ENCODE measurements at regions not wholly inside any gene's neighbourhood (a gene's known extent, or its start where the extent isn't known, plus 50 kb on each side); places are given as distances from the start of the nearest gene placed in this dataset.

- intact Hi-C loops (cut with DNase I) = no loop called here
These were observed 100.0 kb upstream of the EDEM3 start for GRCh38 chr1:184854496-184855140.

DNA sequence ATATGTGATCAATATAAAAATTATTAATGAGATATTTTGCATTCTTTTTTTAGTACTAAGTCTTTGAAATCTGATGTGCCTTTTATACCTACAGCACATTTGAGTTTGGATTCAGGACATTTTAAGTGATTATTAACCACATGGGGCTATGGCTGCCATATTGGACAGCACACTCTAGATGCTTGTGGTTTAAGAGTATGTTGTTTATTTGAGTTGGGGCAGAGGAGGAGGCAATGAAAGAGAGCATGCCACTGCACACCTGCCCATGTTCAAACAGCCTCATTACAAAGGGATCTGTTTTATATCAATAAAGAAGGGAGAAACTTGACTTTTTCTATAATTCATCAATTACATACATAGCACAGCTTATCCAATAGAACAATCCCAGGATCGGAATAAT, 99.4 kb upstream of the EDEM3 start:
- intact Hi-C loops (cut with DNase I) = no loop called here
- peaks cover 7 to 17% of the 10 kb centered on the region in 2 donors for H3K4me1 ChIP-seq
- H3K27me3 ChIP-seq = no peaks in the 10 kb centered on the region
- no peak overlapping the region for H3K4me3 ChIP-seq
- no peaks in the 10 kb centered on the region for H3K9me3 ChIP-seq
- H3K36me3 ChIP-seq = peaks cover 0 to 11% of the 10 kb centered on the region in 2 donors
- H3K27ac ChIP-seq = peak overlapping the region; percentile 40 to 52
- DNase-seq (ENCODE audit: low spot score in 2 of 2) = no peak
- TF ChIP-seq, protein P1, sequence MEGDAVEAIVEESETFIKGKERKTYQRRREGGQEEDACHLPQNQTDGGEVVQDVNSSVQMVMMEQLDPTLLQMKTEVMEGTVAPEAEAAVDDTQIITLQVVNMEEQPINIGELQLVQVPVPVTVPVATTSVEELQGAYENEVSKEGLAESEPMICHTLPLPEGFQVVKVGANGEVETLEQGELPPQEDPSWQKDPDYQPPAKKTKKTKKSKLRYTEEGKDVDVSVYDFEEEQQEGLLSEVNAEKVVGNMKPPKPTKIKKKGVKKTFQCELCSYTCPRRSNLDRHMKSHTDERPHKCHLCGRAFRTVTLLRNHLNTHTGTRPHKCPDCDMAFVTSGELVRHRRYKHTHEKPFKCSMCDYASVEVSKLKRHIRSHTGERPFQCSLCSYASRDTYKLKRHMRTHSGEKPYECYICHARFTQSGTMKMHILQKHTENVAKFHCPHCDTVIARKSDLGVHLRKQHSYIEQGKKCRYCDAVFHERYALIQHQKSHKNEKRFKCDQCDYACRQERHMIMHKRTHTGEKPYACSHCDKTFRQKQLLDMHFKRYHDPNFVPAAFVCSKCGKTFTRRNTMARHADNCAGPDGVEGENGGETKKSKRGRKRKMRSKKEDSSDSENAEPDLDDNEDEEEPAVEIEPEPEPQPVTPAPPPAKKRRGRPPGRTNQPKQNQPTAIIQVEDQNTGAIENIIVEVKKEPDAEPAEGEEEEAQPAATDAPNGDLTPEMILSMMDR (IDR thresholded peaks at IDR 0.05) = no peak

More at GRCh38 chr1:184854496-184855140, 100.0 kb upstream of the EDEM3 start:
- H3K4me3 ChIP-seq = no peak overlapping the region
- H3K27me3 ChIP-seq = no peaks in the 10 kb centered on the region
- H3K27ac ChIP-seq = peak overlapping the region; percentile 40 to 52
- no peak for DNase-seq (ENCODE audit: low spot score in 2 of 2)
- peaks cover 7 to 17% of the 10 kb centered on the region in 2 donors for H3K4me1 ChIP-seq
- peaks cover 0 to 11% of the 10 kb centered on the region in 2 donors for H3K36me3 ChIP-seq
- TF ChIP-seq, protein P1 (IDR thresholded peaks at IDR 0.05) = no peak
- H3K9me3 ChIP-seq = no peaks in the 10 kb centered on the region

DNA sequence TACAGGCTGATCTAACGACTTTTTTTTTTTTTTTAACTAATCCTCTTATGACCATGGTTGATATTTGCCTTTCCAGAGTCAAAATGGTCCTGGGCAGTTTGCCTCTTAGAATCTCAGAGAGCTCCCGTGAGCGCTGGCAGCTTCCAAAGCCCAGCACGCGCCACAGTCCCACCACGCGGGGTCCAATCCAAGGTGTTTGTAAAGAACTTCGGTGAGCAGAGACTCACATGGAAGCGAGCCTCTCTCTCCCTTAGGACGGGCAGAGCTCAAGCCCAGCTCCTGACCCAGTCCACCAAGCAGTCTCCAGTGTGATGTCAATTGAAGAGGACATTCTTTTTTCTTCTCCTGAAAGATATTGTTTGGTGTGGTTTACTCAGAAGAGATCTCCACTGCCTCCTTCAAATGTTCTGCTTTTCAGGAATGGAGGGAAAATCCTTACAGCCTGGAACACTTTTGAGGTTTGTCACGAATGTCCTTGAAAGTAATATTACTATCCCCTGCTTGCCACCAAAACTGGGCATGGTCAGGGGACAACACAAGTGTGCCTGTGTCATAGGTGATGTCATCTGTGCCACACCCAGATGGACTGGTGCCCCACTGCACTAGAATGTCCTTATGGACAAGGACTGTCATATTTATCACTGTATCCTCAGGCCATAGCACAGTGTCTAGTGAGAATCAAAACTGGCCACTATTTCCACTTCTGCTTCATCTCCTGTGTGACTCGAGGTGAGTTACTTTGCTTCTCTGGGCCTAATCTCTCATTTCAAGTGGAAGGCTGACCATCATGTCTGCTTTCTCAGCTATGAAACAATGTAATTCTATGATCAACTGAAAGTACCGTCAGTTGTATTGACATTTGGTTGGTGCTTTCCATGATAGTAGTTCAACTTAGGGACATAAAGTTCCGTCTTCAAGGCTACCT, 97.4 kb upstream of the EDEM3 start:
- Histone ChIP-seq H3K27me3 (no peaks in the 10 kb centered on the region), H3K27ac (peak overlapping the region in 1 of 2 donors; percentile 36), H3K4me3 (no peak overlapping the region), H3K4me1 (peaks cover 7 to 17% of the 10 kb centered on the region in 2 donors), H3K36me3 (peaks cover 0 to 11% of the 10 kb centered on the region in 2 donors), H3K9me3 (no peaks in the 10 kb centered on the region)
- no peak for DNase-seq (ENCODE audit: low spot score in 2 of 2)
- TF ChIP-seq, protein P1 (IDR thresholded peaks at IDR 0.05) = no peak
- intact Hi-C loops (cut with DNase I) = no loop called here

GRCh38 chr1:184843732-184844495, 89.3 kb upstream of the EDEM3 start:
- no peaks in the 10 kb centered on the region for H3K27me3 ChIP-seq
- DNase-seq (ENCODE audit: low spot score in 2 of 2) = peak in 1 of 2 donors; percentile 24
- H3K9me3 ChIP-seq = no peaks in the 10 kb centered on the region
- intact Hi-C loops (cut with DNase I) = no loop called here
- TF ChIP-seq, protein P1 (IDR thresholded peaks at IDR 0.05) = no peak
- H3K4me1 ChIP-seq = peaks cover 0 to 3% of the 10 kb centered on the region in 2 donors
- H3K27ac ChIP-seq = no peak overlapping the region
- H3K4me3 ChIP-seq = no peak overlapping the region
- H3K36me3 ChIP-seq = peaks cover 0 to 7% of the 10 kb centered on the region in 2 donors

DNA sequence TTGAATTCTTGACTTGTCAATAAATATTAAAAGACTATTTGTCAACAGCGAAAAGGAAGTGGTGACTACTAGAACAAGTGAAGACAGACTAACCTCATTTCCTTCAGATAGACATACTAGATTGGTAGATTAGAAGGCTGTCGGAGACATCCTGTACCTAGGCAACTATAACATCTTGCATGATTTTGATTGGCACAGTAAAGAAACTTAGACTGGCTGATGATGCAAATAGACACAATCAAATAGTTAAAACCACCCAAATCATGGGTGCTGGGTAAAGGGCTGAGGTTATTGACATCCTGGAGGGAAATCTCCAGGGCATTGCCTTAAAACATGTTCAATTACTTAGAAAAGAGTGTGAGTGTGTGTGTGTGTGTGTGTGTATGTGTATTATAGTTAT, 85.9 kb upstream of the EDEM3 start:
- Histone ChIP-seq H3K27ac (peak overlapping the region in 1 of 2 donors; percentile 8), H3K36me3 (peaks cover 0 to 7% of the 10 kb centered on the region in 2 donors), H3K4me3 (no peak overlapping the region), H3K4me1 (peaks cover 4 to 27% of the 10 kb centered on the region in 2 donors), H3K27me3 (no peaks in the 10 kb centered on the region), H3K9me3 (no peaks in the 10 kb centered on the region)
- no peak for DNase-seq (ENCODE audit: low spot score in 2 of 2)
- intact Hi-C loops (cut with DNase I) = no loop called here
- TF ChIP-seq, protein P1 (IDR thresholded peaks at IDR 0.05) = no peak

Measured in ascending aorta (tissue), 2 donors.